Right ventricle myocardium inferior (tissue), 1 donor: ENCODE measurements at regions not wholly inside any gene's neighbourhood (a gene's known extent, or its start where the extent isn't known, plus 50 kb on each side); places are given as distances from the start of the nearest gene placed in this dataset.
"Not testable (repeated sequence)": the region's sequence is repeated elsewhere in the genome, so short reads cannot be mapped to it uniquely, and the experiment has no call there.

Experiments used
- ATAC-seq: fragments of 200-7000 bp; cut with Tn5 transposase; one replicate; pipeline ENCODE4 v1.9.1; 2020; ENCODE audit warnings: mild to moderate bottlenecking, moderate library complexity
- DNase-seq: peaks from one replicate; pipeline ENCODE4 v3.0.0; 2021; ENCODE audit errors: missing footprints
- intact Hi-C: fragments of 100-400 bp; cut with DNase I; formaldehyde crosslinking; loops from one replicate; pipeline ENCODE4 v1.11.0; 2022
- donor health status: DM: no; HTN: yes; CAD: no; lungs with severe emphysema.

DNA sequence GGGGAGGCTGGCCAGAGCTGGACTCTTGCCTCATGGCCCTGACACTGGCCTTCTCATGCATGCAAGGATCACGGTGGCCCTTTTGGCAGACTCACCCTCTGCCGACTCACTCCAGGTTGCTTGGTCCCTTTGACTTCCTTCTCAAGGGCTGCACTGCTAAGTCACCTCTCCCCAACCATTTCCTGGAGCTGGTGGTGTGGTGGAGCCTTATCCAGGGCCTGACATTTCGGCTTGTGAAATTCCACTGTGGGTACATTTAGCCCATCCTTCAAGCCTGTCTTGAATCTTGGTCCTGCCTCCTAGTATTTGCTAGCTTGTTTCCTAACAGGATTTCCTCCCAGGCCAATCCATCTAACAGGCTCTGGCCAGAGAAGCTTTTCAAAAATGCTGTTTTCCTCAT lies 52.6 kb upstream of the JUN start:
- DNase-seq (no peak), ATAC-seq (no peak)
- intact Hi-C loops = no loop called here

DNA sequence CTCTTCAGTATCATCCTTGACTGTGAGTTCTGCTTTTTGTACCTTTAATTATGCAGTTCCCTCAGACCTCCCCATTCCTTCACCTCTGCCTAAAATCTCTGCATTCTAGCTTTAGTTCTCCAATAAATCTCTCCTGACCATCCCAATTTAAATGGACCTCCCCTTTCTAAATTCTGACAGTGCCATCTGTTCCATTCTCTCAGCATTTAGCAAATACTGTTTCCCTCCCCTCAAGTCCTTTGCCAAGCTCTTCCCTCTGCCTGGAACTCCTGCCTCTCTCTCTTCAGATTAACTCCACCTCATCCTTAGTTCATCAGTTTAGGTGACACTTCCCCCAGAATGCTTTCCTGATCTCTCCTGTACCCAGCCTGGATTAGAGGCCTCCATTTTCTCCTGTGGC lies 54.0 kb upstream of the JUN start:
- ATAC-seq (no peak), DNase-seq (no peak)
- intact Hi-C loops = no loop called here

DNA sequence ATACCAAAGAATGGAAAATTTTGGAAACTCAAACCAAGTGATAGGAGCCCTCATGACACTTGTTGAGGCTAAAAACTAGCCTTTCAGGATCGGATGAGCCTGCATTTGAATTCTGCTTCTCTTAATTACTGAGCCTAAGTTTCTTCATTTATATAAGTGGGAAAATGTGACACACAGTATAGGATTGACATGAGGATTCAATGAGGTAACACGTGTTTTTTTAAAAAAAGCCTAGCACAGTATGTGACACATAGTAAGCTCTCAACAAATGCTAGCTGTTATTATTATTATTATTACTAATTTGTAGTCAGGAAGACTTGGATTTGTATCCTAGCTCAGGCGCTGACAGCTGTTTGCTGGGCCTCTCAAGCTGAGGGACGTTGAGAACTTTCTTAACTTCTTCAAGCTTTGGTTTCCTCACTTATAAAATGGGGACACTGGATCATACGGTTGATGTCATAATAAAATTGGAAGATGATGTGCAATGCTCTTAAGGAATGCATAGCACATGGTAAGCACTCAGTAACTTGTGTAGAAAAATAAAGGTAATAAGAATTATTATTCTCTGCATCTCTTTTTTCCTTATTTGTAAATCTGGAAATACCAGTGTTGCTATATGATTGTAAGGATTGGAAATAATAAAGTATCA lies 55.4 kb upstream of the JUN start:
- DNase-seq (no peak), ATAC-seq (no peak)
- intact Hi-C loops = no loop called here

DNA sequence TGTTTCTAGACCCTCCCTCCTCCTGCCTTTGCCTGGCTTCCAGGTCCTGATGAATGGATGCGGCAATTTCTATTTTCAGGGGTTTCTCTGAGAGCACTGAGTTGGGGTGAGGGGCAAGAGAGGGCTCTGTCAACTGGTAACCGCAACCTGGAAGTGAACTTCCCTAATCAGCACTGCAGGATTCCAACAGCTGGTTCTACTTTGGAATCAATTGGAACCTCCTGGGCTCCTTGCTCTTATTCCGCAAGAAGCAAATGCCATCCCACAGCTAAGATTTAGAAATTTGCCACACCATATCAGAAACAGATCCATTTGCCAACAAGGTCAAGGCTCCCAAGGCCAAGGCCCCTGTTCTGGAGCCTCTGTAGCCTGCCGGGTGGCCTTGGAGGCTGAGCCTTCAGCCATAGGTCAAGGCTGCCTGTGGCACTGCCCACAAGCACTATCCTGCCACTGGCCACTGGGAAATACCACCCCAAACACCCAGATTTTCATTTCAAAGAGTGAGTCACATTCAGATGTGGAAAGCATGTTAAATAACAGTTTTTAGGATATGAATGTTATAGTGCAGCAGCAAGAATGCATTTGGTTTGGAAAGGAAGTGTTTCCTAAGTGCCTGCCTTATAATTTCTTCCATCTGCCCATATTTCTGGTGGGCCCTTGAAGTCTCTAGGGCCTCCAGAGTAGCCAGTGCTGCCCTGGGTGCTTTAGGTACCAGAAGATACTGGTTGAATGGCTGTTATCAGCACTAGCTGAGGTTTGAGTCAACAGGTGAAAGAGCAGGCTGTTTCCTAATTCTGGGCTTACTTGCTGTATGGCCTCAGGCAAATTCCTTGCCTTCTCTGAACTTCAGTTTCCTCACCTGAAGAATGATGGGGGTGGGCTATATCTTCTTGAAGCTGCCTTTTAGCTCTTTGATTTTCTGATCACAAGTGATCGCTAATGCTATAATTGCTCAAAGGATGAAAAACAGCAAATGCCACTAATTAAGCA lies 56.3 kb upstream of the JUN start:
- ATAC-seq = no peak
- intact Hi-C loops = no loop called here

DNA sequence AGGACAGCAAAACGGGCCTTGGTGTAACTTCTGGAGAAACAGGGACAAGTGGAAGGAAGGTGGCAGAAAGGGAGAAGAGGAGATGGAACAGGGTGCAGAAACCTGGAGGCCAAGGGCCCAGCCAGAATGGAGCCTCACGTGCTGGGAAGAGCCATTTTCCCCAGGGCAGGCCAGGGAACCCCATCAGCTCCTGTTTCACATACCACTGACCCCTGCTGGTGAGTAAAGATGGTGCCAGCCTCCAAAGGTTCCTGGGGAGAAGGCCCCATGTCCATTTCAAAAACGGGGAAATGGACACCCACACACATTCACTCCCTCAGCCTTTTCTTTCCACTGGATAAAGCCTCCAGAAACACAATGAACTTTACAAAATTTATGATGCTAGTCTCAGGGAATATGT lies 57.6 kb upstream of the JUN start:
- intact Hi-C loops = no loop called here
- DNase-seq = no peak
- no peak for ATAC-seq

More for the DNA sequence above, 56.3 kb upstream of the JUN start:
- DNase-seq = no peak

DNA sequence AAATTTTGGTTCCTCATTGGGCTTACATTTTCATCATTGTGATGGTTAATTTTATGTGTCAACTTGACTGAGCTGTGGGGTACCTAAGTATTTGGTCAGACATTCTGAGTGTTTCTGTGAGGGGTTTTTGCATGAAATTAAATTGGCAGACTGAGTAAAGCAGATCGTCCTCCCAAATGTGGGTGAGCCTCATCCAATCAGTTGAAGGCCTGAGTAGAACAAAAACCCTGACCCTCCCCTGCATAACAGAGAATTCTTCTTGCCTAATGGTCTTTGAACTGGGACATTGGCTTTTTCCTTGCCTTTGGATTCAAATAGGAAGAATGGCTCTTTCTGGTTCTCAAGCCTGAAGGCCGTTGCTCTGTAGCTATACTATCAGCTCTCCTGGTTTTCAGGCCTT lies 59.1 kb upstream of the JUN start:
- intact Hi-C loops = no loop called here
- ATAC-seq (no peak), DNase-seq (no peak)

DNA sequence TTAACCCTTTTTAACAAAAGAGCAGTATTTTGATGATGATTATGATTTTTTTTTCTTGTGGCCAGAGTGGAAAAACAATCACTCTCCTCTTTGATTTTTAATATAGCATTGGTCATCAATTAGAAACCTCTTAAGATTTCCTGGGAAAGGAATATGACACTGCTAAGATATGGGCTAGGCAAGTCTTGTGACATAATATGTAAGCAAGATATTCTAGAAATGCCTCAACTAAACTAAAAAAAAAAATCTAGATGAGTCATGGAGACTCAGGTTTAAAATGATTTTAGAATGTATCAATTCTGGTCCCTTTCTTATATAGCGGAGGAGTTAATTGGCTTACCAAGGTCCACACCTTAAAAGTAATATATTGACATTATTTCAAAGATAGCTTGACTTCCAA lies 60.3 kb upstream of the JUN start:
- DNase-seq (no peak), ATAC-seq (no peak)
- intact Hi-C loops = no loop called here

DNA sequence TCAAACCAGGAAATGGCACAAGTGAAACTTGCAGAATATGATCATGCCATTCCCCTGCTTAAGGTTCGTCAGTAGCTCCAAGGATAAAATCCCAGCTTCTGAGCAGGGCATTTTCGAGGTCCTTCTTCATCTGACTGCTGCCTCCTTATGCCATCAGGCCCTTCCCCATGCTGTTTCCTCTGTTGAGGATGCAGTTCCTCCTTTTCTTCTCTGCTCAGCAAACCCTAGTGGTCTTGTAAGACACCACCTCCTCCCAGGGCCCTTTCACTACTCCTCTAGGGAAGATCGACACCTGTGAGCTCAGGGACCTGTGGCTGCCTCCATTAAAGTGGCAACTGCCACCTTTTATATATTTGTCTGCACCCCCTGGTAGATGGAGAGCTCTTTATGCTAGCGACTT lies 62.1 kb upstream of the JUN start:
- DNase-seq (no peak), ATAC-seq (no peak)
- intact Hi-C loops = no loop called here

DNA sequence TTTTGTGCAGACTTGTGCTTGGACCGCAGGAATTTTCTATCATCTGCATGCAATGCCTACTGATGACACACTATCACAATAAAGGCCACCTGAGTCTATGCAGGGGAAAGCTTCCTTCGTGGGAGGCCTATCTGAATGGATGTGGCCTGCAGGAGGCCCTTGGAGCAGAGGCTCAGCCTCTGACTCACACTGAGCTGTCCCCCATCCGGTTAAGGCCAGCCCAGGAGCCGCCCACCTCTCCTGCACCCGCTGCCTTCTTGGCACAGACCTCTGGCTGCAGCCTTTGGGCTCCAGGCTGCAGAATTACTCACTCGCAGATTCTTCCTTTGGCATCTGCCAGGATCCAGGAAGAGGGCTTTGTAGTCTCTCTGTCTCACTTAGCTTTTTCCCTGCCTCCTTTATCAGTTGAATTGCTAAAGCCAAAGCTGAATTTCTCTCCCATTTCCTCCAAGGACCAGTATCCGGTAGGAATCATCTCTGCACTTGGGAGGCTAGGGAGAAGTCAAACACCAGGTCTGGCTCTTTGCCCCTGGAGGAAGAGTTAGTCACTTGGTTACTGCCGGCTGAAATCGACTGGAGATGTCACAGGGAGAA lies 65.1 kb upstream of the JUN start:
- ATAC-seq = peak; percentile 89
- intact Hi-C loops = no loop called here
- no peak for DNase-seq

DNA sequence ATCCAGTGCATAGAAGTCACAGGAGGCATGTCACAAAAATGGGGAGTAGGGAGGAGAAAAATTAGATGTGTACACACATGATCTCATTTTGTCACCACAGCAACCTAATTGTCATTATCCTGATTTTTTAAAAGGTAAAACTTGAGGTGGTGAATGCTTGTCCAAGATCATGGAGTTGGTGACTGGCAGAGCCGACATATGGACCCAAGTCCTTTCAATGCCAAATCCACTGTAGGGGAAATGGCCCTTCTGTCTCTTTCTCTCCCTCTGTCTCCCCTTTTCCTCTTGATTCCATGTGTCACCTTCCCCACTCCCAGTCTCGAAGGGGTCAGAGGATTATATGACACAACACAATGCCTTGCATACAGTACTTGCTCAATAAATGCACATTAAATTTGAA lies 65.7 kb upstream of the JUN start:
- intact Hi-C loops = no loop called here
- DNase-seq = no peak
- no peak for ATAC-seq

DNA sequence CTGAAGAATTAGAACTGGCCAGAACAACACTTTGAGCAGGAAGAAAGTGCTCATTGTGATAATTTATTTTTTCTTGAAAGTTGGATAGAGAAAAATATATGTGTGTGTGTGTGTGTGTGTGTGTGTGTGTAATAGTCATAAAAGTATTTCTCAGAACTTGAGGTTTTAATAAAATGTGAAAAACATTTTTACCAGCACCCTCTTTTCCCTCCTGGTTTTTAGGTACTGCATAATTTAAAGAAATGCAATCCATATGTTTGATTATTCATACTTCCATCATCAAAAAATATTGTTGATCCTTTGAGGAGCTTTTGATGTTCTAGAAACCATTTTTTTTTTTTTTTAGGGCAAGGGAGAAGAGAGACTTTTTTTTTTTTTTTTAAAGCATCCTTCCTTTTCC lies 66.8 kb upstream of the JUN start:
- intact Hi-C loops = no loop called here
- DNase-seq (no peak), ATAC-seq (no peak)

DNA sequence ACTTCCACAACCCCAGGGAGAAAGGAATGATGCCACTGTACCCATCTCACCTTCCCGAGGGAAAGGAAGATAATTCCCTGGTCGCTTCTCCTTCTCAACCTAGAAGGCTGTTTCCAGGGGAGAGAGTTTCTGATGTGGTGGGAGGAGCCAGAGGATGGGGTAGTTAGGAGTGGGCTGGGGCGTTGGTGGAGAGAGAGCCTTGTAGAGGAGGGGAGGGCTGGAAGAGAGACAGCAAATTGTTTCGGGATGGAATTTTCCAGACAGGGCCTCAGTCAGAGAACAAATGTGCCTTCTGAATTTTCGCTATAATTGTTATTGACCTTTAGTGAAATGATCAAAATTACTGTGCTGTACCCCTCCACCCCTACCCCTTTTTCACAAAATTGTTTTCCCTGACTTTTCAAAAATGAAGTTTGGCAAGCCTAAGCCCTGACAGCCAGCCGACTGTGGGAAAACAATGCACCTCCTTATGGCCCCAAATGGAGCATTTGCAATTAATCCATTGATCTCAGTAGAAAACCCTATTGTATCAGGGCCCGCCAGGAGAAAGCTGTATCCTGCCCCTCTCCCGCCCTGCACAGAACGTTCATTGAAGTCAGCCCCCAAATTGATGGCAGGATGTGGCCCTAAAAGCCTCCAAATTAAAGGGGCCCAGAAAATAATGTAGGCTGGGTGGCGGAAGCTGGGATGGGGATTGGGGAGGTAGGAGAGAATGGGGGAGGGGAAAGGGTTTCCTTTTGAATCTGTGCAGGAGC lies 69.1 kb upstream of the JUN start:
- intact Hi-C loops = no loop called here
- no peak for ATAC-seq

DNA sequence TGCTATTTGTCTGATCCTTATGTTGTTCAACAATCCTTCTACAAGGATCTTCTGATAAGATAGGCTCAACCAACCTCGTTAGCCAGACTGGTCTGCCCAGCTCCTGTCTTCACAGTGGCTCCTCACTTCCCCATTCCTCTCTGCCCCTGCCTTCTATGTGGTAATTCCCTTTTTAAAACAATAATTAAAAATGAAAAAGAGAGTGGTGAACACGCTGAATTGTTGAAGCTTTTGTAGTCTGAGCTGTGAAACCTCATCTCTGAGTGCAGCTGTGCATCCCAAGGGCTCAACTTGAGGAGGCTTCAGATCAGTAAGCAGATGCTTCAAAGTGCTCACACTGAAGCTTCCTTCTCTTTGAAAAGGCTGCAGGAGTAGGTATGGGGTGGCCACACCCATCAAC lies 70.7 kb upstream of the JUN start:
- DNase-seq (no peak), ATAC-seq (no peak)
- intact Hi-C loops = no loop called here

More for the DNA sequence above, 69.1 kb upstream of the JUN start:
- no peak for DNase-seq

DNA sequence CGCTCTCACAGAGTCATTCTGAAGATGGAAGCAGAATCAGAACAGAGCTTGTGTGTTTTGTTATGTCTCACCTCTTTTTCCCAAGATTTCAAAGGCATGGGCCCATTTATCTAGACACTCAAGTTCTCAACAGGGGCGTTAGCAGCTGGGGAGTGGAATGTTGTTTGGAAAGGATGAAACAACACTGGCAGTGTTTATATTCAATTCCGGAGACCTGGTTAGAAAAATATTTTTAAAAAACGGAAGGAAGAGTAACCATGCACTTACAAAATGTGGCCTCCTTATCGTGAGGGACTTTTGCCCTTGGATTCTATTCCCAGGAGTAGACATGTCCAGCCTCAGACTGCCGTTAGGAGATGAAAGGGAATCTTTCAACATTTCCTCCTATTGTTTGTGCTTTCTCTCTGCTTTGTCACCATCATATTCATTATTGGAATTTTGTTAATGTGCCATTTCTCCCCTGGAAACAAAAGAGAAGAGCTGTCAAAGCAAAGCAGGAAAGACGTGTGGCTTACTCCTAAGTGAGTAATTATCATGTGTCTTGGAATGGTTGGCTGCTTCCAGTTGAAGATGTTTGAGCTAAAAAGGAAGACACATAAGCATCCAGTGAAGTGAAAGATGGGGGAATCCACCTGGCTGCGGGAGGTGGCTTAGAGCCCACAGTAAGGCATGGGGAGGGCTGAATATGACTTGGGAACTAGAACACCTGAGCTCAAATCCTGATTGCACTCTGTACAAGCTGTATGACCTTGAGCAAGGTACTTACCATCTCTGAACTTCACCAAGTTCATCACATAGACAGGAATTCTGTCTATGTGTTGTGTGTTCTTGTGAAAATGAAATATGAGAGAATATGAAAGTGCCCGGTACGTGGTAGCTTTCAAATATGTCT lies 71.7 kb upstream of the JUN start:
- DNase-seq (no peak), ATAC-seq (no peak)
- intact Hi-C loops = no loop called here

DNA sequence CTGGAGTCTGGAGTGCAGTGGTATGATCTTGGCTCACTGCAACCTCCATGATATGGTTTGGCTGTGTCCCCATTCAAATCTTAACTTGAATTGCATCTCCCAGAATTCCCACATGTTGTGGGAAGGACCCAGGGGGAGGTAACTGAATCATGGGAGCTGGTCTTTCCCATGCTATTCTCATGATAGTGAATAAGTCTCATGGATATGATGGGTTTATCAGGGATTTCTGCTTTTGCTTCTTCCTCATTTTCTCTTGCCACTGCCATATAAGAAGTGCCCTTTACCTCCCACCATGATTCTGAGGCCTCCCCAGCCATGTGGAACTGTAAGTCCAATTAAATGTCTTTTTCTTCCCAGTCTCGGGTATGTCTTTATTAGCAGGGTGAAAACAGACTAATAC lies 72.4 kb upstream of the JUN start:
- intact Hi-C loops, ATAC-seq, DNase-seq: not testable (repeated sequence)

DNA sequence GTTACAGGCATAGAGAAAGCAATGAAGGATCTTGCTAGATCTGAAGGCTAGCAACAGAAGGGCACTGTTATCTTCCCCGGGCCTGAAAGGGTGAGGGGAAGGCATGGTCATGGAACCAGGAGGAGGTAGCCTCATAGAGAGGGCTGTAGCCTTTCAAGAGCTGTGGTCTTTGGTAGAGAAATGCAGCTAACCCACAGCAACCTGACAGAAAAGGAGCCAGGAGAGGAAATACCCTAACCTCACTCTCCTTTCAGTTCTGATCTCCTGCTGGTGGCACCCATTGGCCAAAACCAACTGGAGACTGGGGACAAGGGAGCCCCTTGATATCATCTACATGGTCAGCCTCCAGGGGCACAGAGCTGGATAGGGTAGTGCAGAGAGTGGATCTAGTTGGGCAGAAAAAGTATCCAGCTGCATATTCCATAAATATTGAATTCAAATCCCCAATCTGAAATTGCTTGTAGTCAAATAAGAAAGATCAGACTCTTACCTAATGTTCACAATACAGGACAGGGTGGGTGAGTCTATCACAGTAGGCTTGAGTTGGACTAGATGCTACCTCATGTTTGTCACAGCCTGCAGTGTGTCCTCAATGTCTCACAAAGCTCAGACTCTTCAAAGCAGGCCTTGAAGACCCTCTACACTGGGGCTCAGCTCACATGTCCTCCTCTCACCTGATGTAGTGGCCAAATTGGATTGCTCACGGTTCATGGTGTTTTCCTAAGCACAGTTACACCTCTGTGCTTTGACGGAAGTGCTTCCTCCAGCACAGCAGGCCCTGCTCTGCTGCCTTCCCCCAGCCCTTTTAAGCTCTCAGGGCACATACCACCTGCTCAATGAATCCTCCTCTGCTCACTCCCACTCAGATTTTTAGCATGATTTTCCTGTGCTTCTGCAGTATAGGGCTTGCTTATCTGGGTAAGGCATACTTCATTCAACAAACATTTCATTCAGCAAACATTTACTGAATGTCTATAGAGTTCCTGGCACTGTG lies 74.1 kb upstream of the JUN start:
- DNase-seq (no peak), ATAC-seq (no peak)
- intact Hi-C loops = no loop called here

DNA sequence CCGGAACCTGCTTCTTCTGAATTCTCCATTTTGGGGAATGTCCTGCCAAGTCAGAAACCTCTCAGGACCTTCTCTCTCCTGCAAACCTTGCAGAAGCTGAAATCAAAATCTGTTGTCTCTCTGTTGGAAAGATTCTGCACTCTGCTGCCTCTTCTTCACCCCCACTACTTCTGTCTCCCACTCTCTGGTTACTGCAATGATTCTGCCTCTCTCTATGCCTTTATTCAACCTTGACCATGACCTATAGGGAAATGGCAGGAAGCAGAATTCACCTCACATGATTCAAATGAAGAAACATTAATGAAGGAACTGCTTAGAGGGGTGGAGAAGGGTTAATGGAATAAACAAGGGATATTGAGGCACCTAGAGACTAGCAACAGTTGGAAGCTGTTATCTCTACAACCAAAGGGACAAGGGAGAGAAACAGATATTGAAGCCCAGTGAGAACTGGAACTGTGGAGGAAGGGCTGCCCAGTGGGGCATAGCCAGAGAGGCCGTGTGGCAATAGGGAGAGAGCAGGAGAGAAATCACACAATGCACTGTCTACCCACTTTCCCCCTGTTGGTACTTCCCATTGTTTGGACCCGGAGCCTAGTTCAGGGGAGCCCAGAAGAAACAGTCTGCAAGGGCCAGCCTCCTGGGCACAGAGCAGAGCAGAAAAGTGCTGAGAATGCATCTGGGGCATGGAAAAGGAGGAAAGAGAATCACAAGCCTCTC lies 76.1 kb upstream of the JUN start:
- ATAC-seq (no peak), DNase-seq (no peak)
- intact Hi-C loops = no loop called here
